ENCODE measurements at regions not wholly inside any gene's neighbourhood (a gene's known extent, or its start where the extent isn't known, plus 50 kb on each side); places are given as distances from the start of the nearest gene placed in this dataset.

DNA sequence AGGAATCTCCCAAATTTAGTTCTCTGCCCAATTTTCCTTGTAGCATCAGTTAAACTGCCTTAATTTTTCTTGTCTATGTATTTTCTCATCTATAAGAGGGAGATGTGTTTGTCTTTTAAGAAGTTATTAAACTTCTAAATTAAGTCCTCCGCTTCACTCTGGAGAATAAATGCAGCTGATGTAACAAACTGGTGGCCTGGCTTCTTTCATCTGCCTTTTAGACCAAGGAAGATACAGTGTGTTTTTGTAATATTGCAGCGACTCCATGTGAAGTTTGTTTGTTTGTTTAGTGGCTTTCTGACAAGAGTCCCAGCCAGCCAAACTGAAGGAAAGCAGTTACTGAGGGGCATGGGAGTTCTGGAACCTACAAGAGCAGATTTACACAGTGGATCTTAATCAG, 56.4 kb downstream of the KLF12 start:
- Mint-ChIP-seq H3K9me3 (ENCODE audit: unreplicated experiment) (no peaks in the 10 kb centered on the region), H3K36me3 (ENCODE audit: insufficient read depth, unreplicated experiment) (no peaks in the 10 kb centered on the region), H3K4me3 (ENCODE audit: unreplicated experiment) (no peak overlapping the region), H3K27ac (ENCODE audit: unreplicated experiment) (no peak overlapping the region), H3K27me3 (ENCODE audit: insufficient read depth, unreplicated experiment) (no peaks in the 10 kb centered on the region), H3K4me1 (ENCODE audit: low read depth, unreplicated experiment) (peaks cover 12% of the 10 kb centered on the region)
- no TSS peak for BruUV-seq (replicated peaks)
- no peaks in the 10 kb centered on the region for H3K27me3 ChIP-seq (replicated peaks; ENCODE audit: control insufficient read depth, insufficient read depth, low read length)
- no peak overlapping the region for H3K4me3 ChIP-seq (ENCODE audit: low read depth, low read length)
- H3K4me1 ChIP-seq, result peaks cover 17% of the 10 kb centered on the region
- DNase-seq, result no peak
- intact Hi-C loops (cut with micrococcal nuclease; ENCODE audit: unreplicated experiment), result no loop called here
- ChIA-PET CTCF (no interaction called here), POLR2A (no interaction called here)
- no peaks in the 10 kb centered on the region for H3K36me3 ChIP-seq (ENCODE audit: control insufficient read depth, insufficient read depth, low read length)
- TF ChIP-seq, protein P1, sequence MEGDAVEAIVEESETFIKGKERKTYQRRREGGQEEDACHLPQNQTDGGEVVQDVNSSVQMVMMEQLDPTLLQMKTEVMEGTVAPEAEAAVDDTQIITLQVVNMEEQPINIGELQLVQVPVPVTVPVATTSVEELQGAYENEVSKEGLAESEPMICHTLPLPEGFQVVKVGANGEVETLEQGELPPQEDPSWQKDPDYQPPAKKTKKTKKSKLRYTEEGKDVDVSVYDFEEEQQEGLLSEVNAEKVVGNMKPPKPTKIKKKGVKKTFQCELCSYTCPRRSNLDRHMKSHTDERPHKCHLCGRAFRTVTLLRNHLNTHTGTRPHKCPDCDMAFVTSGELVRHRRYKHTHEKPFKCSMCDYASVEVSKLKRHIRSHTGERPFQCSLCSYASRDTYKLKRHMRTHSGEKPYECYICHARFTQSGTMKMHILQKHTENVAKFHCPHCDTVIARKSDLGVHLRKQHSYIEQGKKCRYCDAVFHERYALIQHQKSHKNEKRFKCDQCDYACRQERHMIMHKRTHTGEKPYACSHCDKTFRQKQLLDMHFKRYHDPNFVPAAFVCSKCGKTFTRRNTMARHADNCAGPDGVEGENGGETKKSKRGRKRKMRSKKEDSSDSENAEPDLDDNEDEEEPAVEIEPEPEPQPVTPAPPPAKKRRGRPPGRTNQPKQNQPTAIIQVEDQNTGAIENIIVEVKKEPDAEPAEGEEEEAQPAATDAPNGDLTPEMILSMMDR (IDR thresholded peaks at IDR 0.05; ENCODE audit: insufficient read depth in 1 of 2, low read depth in 1 of 2, low read length in 1 of 2, severe bottlenecking in 1 of 2, unreplicated experiment in 1 of 2), result no peak
- no peaks in the 10 kb centered on the region for H3K9me3 ChIP-seq

DNA sequence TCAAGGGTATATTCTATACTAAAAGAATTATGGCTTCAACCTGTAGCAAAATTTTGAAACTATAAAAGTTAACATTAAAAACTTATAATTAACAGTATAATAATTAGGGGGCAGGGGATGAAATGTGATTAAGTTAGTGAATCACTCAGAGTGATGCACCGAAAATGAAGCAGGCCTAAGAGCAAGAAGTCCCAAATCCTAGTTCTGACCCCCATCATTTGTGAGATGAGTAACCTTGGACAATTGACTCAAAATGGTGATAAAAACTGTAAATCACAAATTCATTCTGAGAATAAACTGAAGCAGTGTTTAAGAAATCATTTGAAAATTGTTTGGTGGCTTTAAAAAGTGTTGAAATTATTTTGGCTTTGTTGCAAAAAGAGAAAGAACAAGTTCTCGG, 56.8 kb downstream of the KLF12 start:
- BruUV-seq (replicated peaks), result no TSS peak
- no peak overlapping the region for H3K4me3 ChIP-seq (ENCODE audit: low read depth, low read length)

DNA sequence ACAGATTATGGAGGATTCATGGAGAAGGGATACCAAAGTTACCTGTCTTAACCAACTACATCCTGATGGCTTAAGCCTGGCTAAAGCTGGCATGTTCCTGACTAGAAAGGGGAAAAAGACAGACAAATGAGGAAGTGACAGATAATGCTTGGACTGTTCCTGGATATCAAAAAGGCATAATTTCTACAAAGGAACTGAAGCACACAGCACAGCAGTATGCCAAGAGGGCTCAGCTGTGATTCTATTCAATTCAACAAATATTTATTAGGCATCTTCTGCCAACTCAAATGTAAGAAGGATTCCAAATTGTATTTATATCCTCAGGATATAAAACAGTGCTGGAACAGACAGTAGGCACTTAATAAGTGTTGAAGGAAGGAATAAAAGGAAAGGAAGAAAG, 59.5 kb downstream of the KLF12 start:
- no peaks in the 10 kb centered on the region for H3K27me3 Mint-ChIP-seq (ENCODE audit: insufficient read depth, unreplicated experiment)
- Histone ChIP-seq H3K36me3 (ENCODE audit: control insufficient read depth, insufficient read depth, low read length) (no peaks in the 10 kb centered on the region), H3K4me1 (no peaks in the 10 kb centered on the region), H3K27me3 (replicated peaks; ENCODE audit: control insufficient read depth, insufficient read depth, low read length) (no peaks in the 10 kb centered on the region), H3K9me3 (no peaks in the 10 kb centered on the region), H3K4me3 (ENCODE audit: low read depth, low read length) (no peak overlapping the region)
- BruUV-seq (replicated peaks), result no TSS peak
- TF ChIP-seq, protein P1 (IDR thresholded peaks at IDR 0.05; ENCODE audit: insufficient read depth in 1 of 2, low read depth in 1 of 2, low read length in 1 of 2, severe bottlenecking in 1 of 2, unreplicated experiment in 1 of 2), result no peak
- DNase-seq, result no peak
- CTCF ChIA-PET, result no interaction called here
- intact Hi-C loops (cut with micrococcal nuclease; ENCODE audit: unreplicated experiment), result no loop called here
- POLR2A ChIA-PET, result no interaction called here
- H3K9me3 Mint-ChIP-seq (ENCODE audit: unreplicated experiment), result no peaks in the 10 kb centered on the region
- H3K4me1 Mint-ChIP-seq (ENCODE audit: low read depth, unreplicated experiment), result peaks cover 6% of the 10 kb centered on the region
- H3K36me3 Mint-ChIP-seq (ENCODE audit: insufficient read depth, unreplicated experiment), result no peaks in the 10 kb centered on the region
- no peak overlapping the region for H3K4me3 Mint-ChIP-seq (ENCODE audit: unreplicated experiment)
- H3K27ac Mint-ChIP-seq (ENCODE audit: unreplicated experiment), result no peak overlapping the region

More for the DNA sequence above, 56.8 kb downstream of the KLF12 start:
- no peak overlapping the region for H3K4me3 Mint-ChIP-seq (ENCODE audit: unreplicated experiment)
- no peaks in the 10 kb centered on the region for H3K36me3 Mint-ChIP-seq (ENCODE audit: insufficient read depth, unreplicated experiment)
- no peaks in the 10 kb centered on the region for H3K9me3 Mint-ChIP-seq (ENCODE audit: unreplicated experiment)
- H3K27ac Mint-ChIP-seq (ENCODE audit: unreplicated experiment), result no peak overlapping the region
- ChIA-PET POLR2A (no interaction called here), CTCF (no interaction called here)
- no peaks in the 10 kb centered on the region for H3K9me3 ChIP-seq
- intact Hi-C loops (cut with micrococcal nuclease; ENCODE audit: unreplicated experiment), result no loop called here
- no peaks in the 10 kb centered on the region for H3K27me3 Mint-ChIP-seq (ENCODE audit: insufficient read depth, unreplicated experiment)
- H3K4me1 ChIP-seq, result peaks cover 13% of the 10 kb centered on the region
- no peaks in the 10 kb centered on the region for H3K27me3 ChIP-seq (replicated peaks; ENCODE audit: control insufficient read depth, insufficient read depth, low read length)
- DNase-seq, result no peak
- H3K4me1 Mint-ChIP-seq (ENCODE audit: low read depth, unreplicated experiment), result peaks cover 9% of the 10 kb centered on the region
- H3K36me3 ChIP-seq (ENCODE audit: control insufficient read depth, insufficient read depth, low read length), result no peaks in the 10 kb centered on the region
- TF ChIP-seq, protein P1 (IDR thresholded peaks at IDR 0.05; ENCODE audit: insufficient read depth in 1 of 2, low read depth in 1 of 2, low read length in 1 of 2, severe bottlenecking in 1 of 2, unreplicated experiment in 1 of 2), result no peak

All from Caco-2 (cell line).